Liver (tissue), 8 donors: ENCODE measurements at regions not wholly inside any gene's neighbourhood (a gene's known extent, or its start where the extent isn't known, plus 50 kb on each side); places are given as distances from the start of the nearest gene placed in this dataset.

Experiments
- DNase-seq: peaks from one replicate; pipeline ENCODE4 v3.0.0-alpha.2; 2017; ENCODE audit warnings: low spot score
- H3K27ac ChIP-seq, 2 donors: one replicate each; pipeline ENCODE4 v1.7.0; 2013; ENCODE audit warnings: inconsistent platforms in 2 of 2, low read length in 2 of 2, control low read depth in 1 of 2, low read depth in 1 of 2, mild to moderate bottlenecking in 1 of 2
- H3K27me3 ChIP-seq, 4 donors: one replicate each; pipeline versions ENCODE4 v1.6.1 to v1.7.0; 2013; ENCODE audit warnings: low read length in 3 of 4, inconsistent platforms in 1 of 4, mild to moderate bottlenecking in 1 of 4, moderate library complexity in 1 of 4; ENCODE audit not compliant: control insufficient read depth in 4 of 4, insufficient read depth in 4 of 4
- H3K36me3 ChIP-seq, 4 donors: one replicate each; pipeline versions ENCODE4 v1.6.1 to v1.7.0; 2013; ENCODE audit warnings: low read length in 3 of 4, mild to moderate bottlenecking in 3 of 4, low read depth in 1 of 4, moderate library complexity in 1 of 4; ENCODE audit not compliant: control insufficient read depth in 4 of 4, insufficient read depth in 3 of 4
- H3K4me1 ChIP-seq, 4 donors: one replicate each; pipeline versions ENCODE4 v1.6.1 to v1.7.0; 2013; ENCODE audit warnings: low read length in 3 of 4, mild to moderate bottlenecking in 3 of 4, moderate library complexity in 1 of 4; ENCODE audit not compliant: control insufficient read depth in 4 of 4, insufficient read depth in 4 of 4
- H3K4me3 ChIP-seq, 3 donors: one replicate each; pipeline versions ENCODE4 v1.6.1 to v1.7.0; 2013; ENCODE audit warnings: low read length in 3 of 3, control low read depth in 1 of 3, low read depth in 1 of 3, mild to moderate bottlenecking in 1 of 3
- H3K9ac ChIP-seq, 2 donors: one replicate each; pipeline ENCODE4 v1.7.0; 2013; ENCODE audit warnings: low read length in 2 of 2, mild to moderate bottlenecking in 2 of 2, moderate library complexity in 2 of 2, control low read depth in 1 of 2, low read depth in 1 of 2
- H3K9me3 ChIP-seq, 4 donors: one replicate each; pipeline versions ENCODE4 v1.6.1 to v1.7.0; 2013; ENCODE audit warnings: low read length in 3 of 4; ENCODE audit not compliant: control insufficient read depth in 4 of 4
- ATF3 ChIP-seq: IDR thresholded peaks from 2 replicates; pipeline ENCODE4 v1.6.1; 2016; ENCODE audit warnings: antibody characterized with exemption
- CTCF ChIP-seq: fragments of 150-350 bp; IDR thresholded peaks from 2 replicates; pipeline ENCODE4 v1.5.1; 2017; ENCODE audit warnings: improper control_type of control experiment, low read depth, low read length; ENCODE audit not compliant: missing input control
- EGR1 ChIP-seq, 2 donors: IDR thresholded peaks; 2 replicates each; pipeline ENCODE4 v1.6.1; 2016 to 2018; ENCODE audit warnings: antibody characterized with exemption in 2 of 2, low read depth in 2 of 2
- FOXA1 ChIP-seq: IDR thresholded peaks from 2 replicates; pipeline ENCODE4 v1.6.1; 2016; ENCODE audit warnings: antibody characterized with exemption
- FOXA2 ChIP-seq: IDR thresholded peaks from 2 replicates; pipeline ENCODE4 v1.6.1; 2016; ENCODE audit warnings: antibody characterized with exemption
- GABPA ChIP-seq, 2 donors: IDR thresholded peaks in 1 of 2; conservative IDR thresholded peaks in 1 of 2; 2 replicates each; pipeline ENCODE4 v1.6.1; 2016; ENCODE audit warnings: antibody characterized with exemption in 2 of 2, mild to moderate bottlenecking in 1 of 2, moderate library complexity in 1 of 2
- HNF4A ChIP-seq, 2 donors: conservative IDR thresholded peaks; 2 replicates each; pipeline ENCODE4 v1.6.1; 2016; ENCODE audit warnings: antibody characterized with exemption in 2 of 2, mild to moderate bottlenecking in 2 of 2
- HNF4G ChIP-seq: IDR thresholded peaks from 2 replicates; pipeline ENCODE4 v1.6.1; 2016; ENCODE audit warnings: antibody characterized with exemption
- JUND ChIP-seq, 2 donors: IDR thresholded peaks; 2 replicates each; pipeline ENCODE4 v1.6.1; 2016; ENCODE audit warnings: antibody characterized with exemption in 2 of 2
- MAX ChIP-seq: IDR thresholded peaks from 2 replicates; pipeline ENCODE4 v1.6.1; 2016; ENCODE audit warnings: antibody characterized with exemption
- NR2F2 ChIP-seq: IDR thresholded peaks from 2 replicates; pipeline ENCODE4 v1.6.1; 2016; ENCODE audit warnings: antibody characterized with exemption
- RAD21 ChIP-seq, 2 donors: IDR thresholded peaks; 2 replicates each; pipeline ENCODE4 v1.6.1; 2016; ENCODE audit warnings: antibody characterized with exemption in 2 of 2, mild to moderate bottlenecking in 2 of 2
- REST ChIP-seq: IDR thresholded peaks from 2 replicates; pipeline ENCODE4 v1.6.1; 2016; ENCODE audit warnings: antibody characterized with exemption, mild to moderate bottlenecking
- RXRA ChIP-seq, 2 donors: IDR thresholded peaks; 2 replicates each; pipeline ENCODE4 v1.6.1; 2017 to 2018; ENCODE audit warnings: antibody characterized with exemption in 2 of 2, mild to moderate bottlenecking in 1 of 2
- SP1 ChIP-seq: IDR thresholded peaks from 2 replicates; pipeline ENCODE4 v1.6.1; 2018; ENCODE audit warnings: antibody characterized with exemption, mild to moderate bottlenecking
- TAF1 ChIP-seq: conservative IDR thresholded peaks from 2 replicates; pipeline ENCODE4 v1.6.1; 2016; ENCODE audit warnings: antibody characterized with exemption, mild to moderate bottlenecking
- YY1 ChIP-seq: IDR thresholded peaks from 2 replicates; pipeline ENCODE4 v1.6.1; 2016; ENCODE audit warnings: antibody characterized with exemption, mild to moderate bottlenecking
- ZBTB33 ChIP-seq: IDR thresholded peaks from 2 replicates; pipeline ENCODE4 v1.6.1; 2016; ENCODE audit warnings: antibody characterized with exemption
- WGBS: extraction: QIAGEN DNeasy Blood & Tissue Kit; methylation state at CpG from one replicate; pipeline ENCODE4 v1.1.7; 2013; 5-methylcytosine and 5-hydroxymethylcytosine counted together
- donor health status: healthy.
- donor health status: healthy.
- donor health status: healthy.
- donor health status: healthy.
- donor health status: healthy.

- no peaks in the 10 kb centered on the region for H3K27me3 ChIP-seq
- no peak for DNase-seq
- H3K36me3 ChIP-seq = no peaks in the 10 kb centered on the region
- no peaks in the 10 kb centered on the region for H3K9me3 ChIP-seq
- H3K4me3 ChIP-seq = no peak overlapping the region
- no peak overlapping the region for H3K9ac ChIP-seq
- no peaks in the 10 kb centered on the region for H3K4me1 ChIP-seq
- no peak for TF ChIP-seq EGR1 (IDR thresholded peaks at IDR 0.05; ENCODE audit: low read depth in 2 of 2)
- TF ChIP-seq CTCF = no peak
- no peak for TF ChIP-seq TAF1
- no peak for TF ChIP-seq ZBTB33
- TF ChIP-seq JUND (IDR thresholded peaks at IDR 0.05) = no peak
- TF ChIP-seq HNF4G = no peak
- TF ChIP-seq RAD21 (IDR thresholded peaks at IDR 0.05) = no peak
- TF ChIP-seq ATF3 = no peak
- TF ChIP-seq HNF4A (conservative IDR thresholded peaks at IDR 0.05) = no peak
- TF ChIP-seq YY1 = no peak
- no peak for TF ChIP-seq RXRA (IDR thresholded peaks at IDR 0.05)
- no peak for TF ChIP-seq REST
- TF ChIP-seq SP1 = no peak
- no peak for TF ChIP-seq GABPA (IDR thresholded peaks at IDR 0.05 in 1 of 2, conservative IDR thresholded peaks at IDR 0.05 in 1 of 2)
- TF ChIP-seq NR2F2 = no peak
- no peak for TF ChIP-seq FOXA2
- no peak for TF ChIP-seq MAX
- H3K27ac ChIP-seq = no peak overlapping the region
- WGBS = 60% methylated on average over 1 of the region's 1 CpG
These were observed 560.8 kb upstream of the FZD8 start for GRCh38 chr10:36202881-36203280.

GRCh38 chr10:36200577-36200976, 558.5 kb upstream of the FZD8 start:
- H3K4me1 ChIP-seq = no peaks in the 10 kb centered on the region
- H3K9me3 ChIP-seq = no peaks in the 10 kb centered on the region
- no peak overlapping the region for H3K4me3 ChIP-seq
- no peak overlapping the region for H3K27ac ChIP-seq
- H3K36me3 ChIP-seq = no peaks in the 10 kb centered on the region
- no peaks in the 10 kb centered on the region for H3K27me3 ChIP-seq
- no peak overlapping the region for H3K9ac ChIP-seq
- WGBS = 91% methylated on average over 5 of the region's 5 CpGs
- DNase-seq = no peak
- TF ChIP-seq GABPA (IDR thresholded peaks at IDR 0.05 in 1 of 2, conservative IDR thresholded peaks at IDR 0.05 in 1 of 2) (no peak), YY1 (no peak), FOXA1 (no peak), HNF4G (no peak), SP1 (no peak), RAD21 (IDR thresholded peaks at IDR 0.05) (no peak), JUND (IDR thresholded peaks at IDR 0.05) (no peak), MAX (no peak), FOXA2 (no peak), CTCF (no peak), ZBTB33 (no peak), TAF1 (no peak), NR2F2 (no peak)
